Tibial nerve (tissue), 4 donors: ENCODE measurements at regions not wholly inside any gene's neighbourhood (a gene's known extent, or its start where the extent isn't known, plus 50 kb on each side); places are given as distances from the start of the nearest gene placed in this dataset.
"Not testable (repeated sequence)": the region's sequence is repeated elsewhere in the genome, so short reads cannot be mapped to it uniquely, and the experiment has no call there.

Experiments used
- CTCF ChIP-seq, 5 experiments: fragments of 200-600 bp in 3 of 5; fragments of 450-650 bp in 2 of 5; sonication (generic) in 3 of 5; IDR thresholded peaks; one replicate each; pipeline ENCODE4 v1.5.1; 2016 to 2019; ENCODE audit warnings: antibody characterized with exemption in 5 of 5, mild to moderate bottlenecking in 3 of 5, moderate library complexity in 2 of 5
- EP300 ChIP-seq, 2 donors: sonication (generic); formaldehyde crosslinking; IDR thresholded peaks; one replicate each; pipeline ENCODE4 v1.6.1; 2017; ENCODE audit warnings: antibody characterized with exemption in 2 of 2, mild to moderate bottlenecking in 1 of 2
- POLR2A ChIP-seq, 2 donors: fragments of 450-650 bp; IDR thresholded peaks; one replicate each; pipeline ENCODE4 v1.6.1; 2017; ENCODE audit warnings: antibody characterized with exemption in 2 of 2, mild to moderate bottlenecking in 2 of 2, moderate library complexity in 2 of 2

DNA sequence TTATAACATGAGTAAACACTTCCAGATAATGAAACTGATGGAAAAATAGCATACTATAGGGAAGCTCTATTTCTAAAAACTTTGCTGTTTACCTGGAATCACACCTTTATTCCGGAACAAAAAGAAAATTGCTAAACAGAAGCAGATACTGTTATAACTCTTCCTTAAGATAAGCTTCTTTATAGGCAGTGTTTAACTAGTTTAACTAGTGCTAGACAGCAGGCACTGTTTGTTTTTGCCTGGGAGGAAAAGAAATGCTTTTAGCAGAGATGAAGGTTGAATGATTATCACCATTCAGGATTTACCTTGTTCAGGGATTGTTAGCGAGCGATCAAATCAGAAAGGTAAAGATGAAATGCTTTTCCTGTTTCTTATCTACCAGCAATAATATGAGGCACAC, 54.7 kb upstream of the PDPR start:
- TF ChIP-seq CTCF, POLR2A, EP300 (IDR thresholded peaks at IDR 0.05): not testable (repeated sequence)
